HL-60 (cell line): ENCODE measurements at regions not wholly inside any gene's neighbourhood (a gene's known extent, or its start where the extent isn't known, plus 50 kb on each side); places are given as distances from the start of the nearest gene placed in this dataset.

ENCODE experiments used
- DNase-seq, 2 experiments: peaks; one replicate each; pipeline ENCODE4 v3.0.0-alpha.2; 2010 to 2020; ENCODE audit warnings: low read depth in 1 of 2, low spot score in 1 of 2
- H3K27ac ChIP-seq: fragments of 250-450 bp; sonication (Bioruptor Pico); replicated peaks from 2 replicates; pipeline ENCODE4 v1.5.1; 2020; ENCODE audit warnings: mild to moderate bottlenecking, moderate library complexity
- H3K27me3 ChIP-seq: fragments of 250-450 bp; sonication (Bioruptor Pico); 2 replicates; pipeline ENCODE4 v1.5.1; 2021; ENCODE audit warnings: mild to moderate bottlenecking, moderate library complexity; ENCODE audit not compliant: insufficient read depth, poor library complexity, severe bottlenecking
- H3K4me3 ChIP-seq: replicated peaks from 2 replicates; pipeline ENCODE4 v1.5.1; 2011; ENCODE audit warnings: mild to moderate bottlenecking, control low read depth, low read length; ENCODE audit not compliant: insufficient read depth
- GABPA ChIP-seq: IDR thresholded peaks from 2 replicates; pipeline ENCODE4 v1.6.1; 2012; ENCODE audit warnings: low read depth
- POLR2AphosphoS5 ChIP-seq: IDR thresholded peaks from 2 replicates; pipeline ENCODE4 v1.6.1; 2012; ENCODE audit warnings: low read depth
- SPI1 ChIP-seq: IDR thresholded peaks from 2 replicates; pipeline ENCODE4 v1.6.1; 2012; ENCODE audit warnings: low read depth, mild to moderate bottlenecking, borderline replicate concordance
- TF ChIP-seq, protein P1 (sequence below): IDR thresholded peaks from one replicate; pipeline ENCODE4 v1.5.1; 2011; ENCODE audit warnings: low read length, control low read depth, inconsistent platforms; ENCODE audit not compliant: insufficient read depth
- TF ChIP-seq, protein P2 (sequence below): IDR thresholded peaks from 2 replicates; pipeline ENCODE4 v1.6.1; 2012; ENCODE audit warnings: low read depth; ENCODE audit not compliant: insufficient replicate concordance

DNA sequence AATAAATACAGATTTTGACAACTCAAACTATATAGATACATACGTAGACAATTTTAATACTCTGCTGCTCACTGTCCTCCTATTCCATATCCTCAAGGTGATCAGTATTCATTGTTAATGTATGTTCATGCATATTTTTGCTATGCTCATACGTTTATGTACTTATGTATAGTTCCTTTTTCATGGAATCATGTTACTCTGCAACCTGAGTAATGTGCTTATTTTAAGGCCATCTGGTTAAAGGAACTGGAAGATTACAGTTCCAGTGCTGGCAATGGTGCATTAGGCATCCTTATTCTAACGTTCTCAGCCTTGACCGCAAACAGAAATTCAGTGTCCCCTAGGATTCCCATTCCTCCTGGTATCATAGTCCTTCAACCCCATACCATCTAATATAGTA lies 385.0 kb upstream of the TNP1 start:
- no peak for DNase-seq
- TF ChIP-seq, protein P1, sequence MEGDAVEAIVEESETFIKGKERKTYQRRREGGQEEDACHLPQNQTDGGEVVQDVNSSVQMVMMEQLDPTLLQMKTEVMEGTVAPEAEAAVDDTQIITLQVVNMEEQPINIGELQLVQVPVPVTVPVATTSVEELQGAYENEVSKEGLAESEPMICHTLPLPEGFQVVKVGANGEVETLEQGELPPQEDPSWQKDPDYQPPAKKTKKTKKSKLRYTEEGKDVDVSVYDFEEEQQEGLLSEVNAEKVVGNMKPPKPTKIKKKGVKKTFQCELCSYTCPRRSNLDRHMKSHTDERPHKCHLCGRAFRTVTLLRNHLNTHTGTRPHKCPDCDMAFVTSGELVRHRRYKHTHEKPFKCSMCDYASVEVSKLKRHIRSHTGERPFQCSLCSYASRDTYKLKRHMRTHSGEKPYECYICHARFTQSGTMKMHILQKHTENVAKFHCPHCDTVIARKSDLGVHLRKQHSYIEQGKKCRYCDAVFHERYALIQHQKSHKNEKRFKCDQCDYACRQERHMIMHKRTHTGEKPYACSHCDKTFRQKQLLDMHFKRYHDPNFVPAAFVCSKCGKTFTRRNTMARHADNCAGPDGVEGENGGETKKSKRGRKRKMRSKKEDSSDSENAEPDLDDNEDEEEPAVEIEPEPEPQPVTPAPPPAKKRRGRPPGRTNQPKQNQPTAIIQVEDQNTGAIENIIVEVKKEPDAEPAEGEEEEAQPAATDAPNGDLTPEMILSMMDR: no peak
- TF ChIP-seq POLR2AphosphoS5 (no peak), SPI1 (no peak), GABPA (no peak)
- TF ChIP-seq, protein P2, sequence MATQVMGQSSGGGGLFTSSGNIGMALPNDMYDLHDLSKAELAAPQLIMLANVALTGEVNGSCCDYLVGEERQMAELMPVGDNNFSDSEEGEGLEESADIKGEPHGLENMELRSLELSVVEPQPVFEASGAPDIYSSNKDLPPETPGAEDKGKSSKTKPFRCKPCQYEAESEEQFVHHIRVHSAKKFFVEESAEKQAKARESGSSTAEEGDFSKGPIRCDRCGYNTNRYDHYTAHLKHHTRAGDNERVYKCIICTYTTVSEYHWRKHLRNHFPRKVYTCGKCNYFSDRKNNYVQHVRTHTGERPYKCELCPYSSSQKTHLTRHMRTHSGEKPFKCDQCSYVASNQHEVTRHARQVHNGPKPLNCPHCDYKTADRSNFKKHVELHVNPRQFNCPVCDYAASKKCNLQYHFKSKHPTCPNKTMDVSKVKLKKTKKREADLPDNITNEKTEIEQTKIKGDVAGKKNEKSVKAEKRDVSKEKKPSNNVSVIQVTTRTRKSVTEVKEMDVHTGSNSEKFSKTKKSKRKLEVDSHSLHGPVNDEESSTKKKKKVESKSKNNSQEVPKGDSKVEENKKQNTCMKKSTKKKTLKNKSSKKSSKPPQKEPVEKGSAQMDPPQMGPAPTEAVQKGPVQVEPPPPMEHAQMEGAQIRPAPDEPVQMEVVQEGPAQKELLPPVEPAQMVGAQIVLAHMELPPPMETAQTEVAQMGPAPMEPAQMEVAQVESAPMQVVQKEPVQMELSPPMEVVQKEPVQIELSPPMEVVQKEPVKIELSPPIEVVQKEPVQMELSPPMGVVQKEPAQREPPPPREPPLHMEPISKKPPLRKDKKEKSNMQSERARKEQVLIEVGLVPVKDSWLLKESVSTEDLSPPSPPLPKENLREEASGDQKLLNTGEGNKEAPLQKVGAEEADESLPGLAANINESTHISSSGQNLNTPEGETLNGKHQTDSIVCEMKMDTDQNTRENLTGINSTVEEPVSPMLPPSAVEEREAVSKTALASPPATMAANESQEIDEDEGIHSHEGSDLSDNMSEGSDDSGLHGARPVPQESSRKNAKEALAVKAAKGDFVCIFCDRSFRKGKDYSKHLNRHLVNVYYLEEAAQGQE: no peak
- H3K27ac ChIP-seq: no peak overlapping the region
- no peaks in the 10 kb centered on the region for H3K27me3 ChIP-seq
- H3K4me3 ChIP-seq: no peak overlapping the region

DNA sequence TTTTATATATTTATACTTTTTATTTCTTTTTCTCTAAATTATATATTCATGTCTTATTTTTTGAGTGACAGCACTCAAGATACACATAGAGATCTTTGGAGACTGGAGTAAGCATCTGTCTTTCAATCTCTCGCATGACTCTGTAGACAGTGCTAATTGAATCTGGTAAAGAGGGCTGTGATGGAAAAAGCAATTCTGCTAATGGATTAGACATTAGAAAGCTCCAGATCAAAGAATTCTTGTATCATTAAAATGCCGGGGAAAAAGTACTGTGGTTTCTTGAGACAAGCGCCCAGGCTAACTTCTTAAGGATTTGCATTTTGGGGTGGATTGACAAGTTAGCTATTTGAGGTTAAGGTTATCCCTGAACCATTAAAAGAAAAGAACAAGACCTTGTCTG lies 383.1 kb upstream of the TNP1 start:
- H3K27me3 ChIP-seq: no peaks in the 10 kb centered on the region
- TF ChIP-seq, protein P2: no peak
- no peak for TF ChIP-seq POLR2AphosphoS5
- TF ChIP-seq GABPA: no peak
- TF ChIP-seq, protein P1: no peak
- TF ChIP-seq SPI1: no peak
- no peak for DNase-seq
- no peak overlapping the region for H3K4me3 ChIP-seq
- no peak overlapping the region for H3K27ac ChIP-seq

DNA sequence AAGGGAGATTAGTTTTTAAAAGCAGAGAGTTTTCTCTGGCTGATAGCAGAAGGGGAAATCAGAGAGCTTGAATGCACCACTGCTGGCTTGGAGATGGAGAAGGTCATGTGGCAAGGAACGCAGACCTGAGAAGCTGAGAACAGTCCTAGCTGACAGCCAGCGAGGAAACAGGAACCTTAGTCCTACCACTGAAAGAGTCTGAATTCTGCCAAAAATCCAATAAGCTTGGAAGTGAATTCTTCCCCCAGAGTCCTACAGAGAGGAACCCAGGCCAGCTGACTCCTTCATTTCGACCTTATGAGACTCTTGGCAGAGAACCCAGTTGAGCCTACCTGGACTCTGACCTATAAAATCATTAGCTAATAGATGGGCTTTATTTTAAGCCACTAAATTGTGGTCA lies 371.9 kb upstream of the TNP1 start:
- TF ChIP-seq SPI1: no peak
- no peak for TF ChIP-seq GABPA
- TF ChIP-seq, protein P1: no peak
- TF ChIP-seq, protein P2: no peak
- TF ChIP-seq POLR2AphosphoS5: no peak
- no peak for DNase-seq
- Histone ChIP-seq H3K27ac (no peak overlapping the region), H3K27me3 (peaks cover 2% of the 10 kb centered on the region), H3K4me3 (no peak overlapping the region)
